ENCODE measurements at regions not wholly inside any gene's neighbourhood (a gene's known extent, or its start where the extent isn't known, plus 50 kb on each side); places are given as distances from the start of the nearest gene placed in this dataset.

DNA sequence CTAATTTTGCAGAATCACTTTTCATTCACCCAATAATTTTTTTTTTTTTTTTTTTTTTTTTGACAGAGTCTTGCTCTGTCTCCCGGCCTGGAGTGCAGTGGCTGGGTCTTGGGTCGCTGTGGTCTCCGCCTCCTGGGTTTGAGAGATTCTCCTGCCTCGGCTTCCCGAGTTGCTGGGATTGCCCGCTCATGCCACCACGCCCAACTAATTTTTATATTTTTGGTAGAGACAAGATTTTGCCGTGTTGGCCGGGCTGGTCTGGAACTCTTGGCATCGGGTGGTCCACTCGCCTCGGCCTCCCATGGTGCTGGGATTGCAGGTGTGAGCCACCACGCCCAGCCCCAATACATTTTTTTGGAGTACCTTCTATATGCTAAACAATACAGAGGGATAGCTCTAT, 1120.0 kb upstream of the ATXN8OS start:
- CTCF ChIA-PET: no interaction called here

DNA sequence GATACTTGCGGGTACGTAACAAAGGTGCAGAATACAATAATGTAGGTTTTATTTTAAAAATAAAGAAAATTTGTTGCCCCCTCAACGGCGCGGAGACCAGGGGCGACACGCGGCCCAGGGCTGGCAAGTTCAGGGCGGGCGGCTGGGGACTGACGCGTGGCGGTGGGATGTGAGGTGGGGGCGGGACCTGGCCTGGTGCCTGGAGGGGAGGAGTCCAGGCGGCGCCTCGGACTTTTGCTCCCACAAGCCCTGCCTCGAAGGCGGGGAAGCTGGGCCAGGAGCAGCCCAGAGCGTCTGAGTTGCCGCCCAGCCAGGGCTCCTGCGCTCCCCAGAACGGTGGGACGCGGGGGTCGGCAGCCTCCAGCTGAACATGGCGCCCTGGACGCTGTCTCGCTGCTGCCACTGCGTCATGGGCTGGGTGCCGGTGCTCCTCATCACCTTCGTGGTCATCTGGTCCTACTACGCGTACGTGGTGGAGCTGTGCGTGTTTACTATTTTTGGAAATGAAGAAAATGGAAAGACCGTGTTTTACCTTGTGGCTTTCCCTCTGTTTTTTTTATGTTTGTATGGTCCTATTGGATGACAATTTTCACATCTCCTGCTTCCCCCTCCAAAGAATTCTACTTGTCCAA, 1122.8 kb upstream of the ATXN8OS start:
- Histone ChIP-seq H3K4me3 (ENCODE audit: low read depth, low read length) (no peak overlapping the region), H3K4me1 (ENCODE audit: control insufficient read depth, insufficient read depth, low read length) (no peaks in the 10 kb centered on the region), H3K27ac (ENCODE audit: extremely low read depth, low read depth, low read length) (no peak overlapping the region), H3K9me3 (ENCODE audit: control insufficient read depth, insufficient read depth, low read depth, low read length) (no peaks in the 10 kb centered on the region), H3K36me3 (ENCODE audit: control insufficient read depth in 2 of 2, insufficient read depth in 1 of 2, low read length in 2 of 2) (no peaks in the 10 kb centered on the region)
- POLR2A ChIA-PET: no interaction called here
- CTCF ChIA-PET: no interaction called here
- TF ChIP-seq KLF16 (tag by site-specific recombination; IDR thresholded peaks at IDR 0.05) (no peak), GLIS2 (tag by site-specific recombination; IDR thresholded peaks at IDR 0.05) (no peak), ZNF274 (IDR thresholded peaks at IDR 0.05; ENCODE audit: low read length) (no peak), ZNF274 (tag by site-specific recombination; IDR thresholded peaks at IDR 0.05; ENCODE audit: borderline replicate concordance) (no peak), ZNF121 (tag by site-specific recombination; IDR thresholded peaks at IDR 0.05) (no peak), ZNF266 (tag by site-specific recombination; IDR thresholded peaks at IDR 0.05; ENCODE audit: low read depth) (no peak), SP2 (tag by site-specific recombination; IDR thresholded peaks at IDR 0.05) (no peak), OSR2 (tag by site-specific recombination; IDR thresholded peaks at IDR 0.05) (no peak), ZNF16 (tag by site-specific recombination; IDR thresholded peaks at IDR 0.05; ENCODE audit: low read depth) (no peak), ZNF140 (tag by site-specific recombination; IDR thresholded peaks at IDR 0.05) (no peak), ZNF37A (tag by site-specific recombination; IDR thresholded peaks at IDR 0.05) (no peak), ZNF629 (tag by site-specific recombination; IDR thresholded peaks at IDR 0.05) (no peak), ZBTB21 (tag by site-specific recombination; IDR thresholded peaks at IDR 0.05) (no peak)
- TF ChIP-seq, protein P1, sequence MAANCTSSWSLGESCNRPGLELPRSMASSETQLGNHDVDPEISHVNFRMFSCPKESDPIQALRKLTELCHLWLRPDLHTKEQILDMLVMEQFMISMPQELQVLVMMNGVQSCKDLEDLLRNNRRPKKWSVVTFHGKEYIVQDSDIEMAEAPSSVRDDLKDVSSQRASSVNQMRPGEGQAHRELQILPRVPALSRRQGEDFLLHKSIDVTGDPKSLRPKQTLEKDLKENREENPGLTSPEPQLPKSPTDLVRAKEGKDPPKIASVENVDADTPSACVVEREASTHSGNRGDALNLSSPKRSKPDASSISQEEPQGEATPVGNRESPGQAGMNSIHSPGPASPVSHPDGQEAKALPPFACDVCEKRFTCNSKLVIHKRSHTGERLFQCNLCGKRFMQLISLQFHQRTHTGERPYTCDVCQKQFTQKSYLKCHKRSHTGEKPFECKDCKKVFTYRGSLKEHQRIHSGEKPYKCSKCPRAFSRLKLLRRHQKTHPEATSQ (tag by site-specific recombination; IDR thresholded peaks at IDR 0.05): no peak
- TF ChIP-seq, protein P2, sequence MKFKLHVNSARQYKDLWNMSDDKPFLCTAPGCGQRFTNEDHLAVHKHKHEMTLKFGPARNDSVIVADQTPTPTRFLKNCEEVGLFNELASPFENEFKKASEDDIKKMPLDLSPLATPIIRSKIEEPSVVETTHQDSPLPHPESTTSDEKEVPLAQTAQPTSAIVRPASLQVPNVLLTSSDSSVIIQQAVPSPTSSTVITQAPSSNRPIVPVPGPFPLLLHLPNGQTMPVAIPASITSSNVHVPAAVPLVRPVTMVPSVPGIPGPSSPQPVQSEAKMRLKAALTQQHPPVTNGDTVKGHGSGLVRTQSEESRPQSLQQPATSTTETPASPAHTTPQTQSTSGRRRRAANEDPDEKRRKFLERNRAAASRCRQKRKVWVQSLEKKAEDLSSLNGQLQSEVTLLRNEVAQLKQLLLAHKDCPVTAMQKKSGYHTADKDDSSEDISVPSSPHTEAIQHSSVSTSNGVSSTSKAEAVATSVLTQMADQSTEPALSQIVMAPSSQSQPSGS (tag by site-specific recombination; IDR thresholded peaks at IDR 0.05; ENCODE audit: low read depth): no peak

More for the DNA sequence above, 1120.0 kb upstream of the ATXN8OS start:
- Histone ChIP-seq H3K4me1 (ENCODE audit: control insufficient read depth, insufficient read depth, low read length) (no peaks in the 10 kb centered on the region), H3K4me3 (ENCODE audit: low read depth, low read length) (no peak overlapping the region), H3K9me3 (ENCODE audit: control insufficient read depth, insufficient read depth, low read depth, low read length) (no peaks in the 10 kb centered on the region), H3K36me3 (ENCODE audit: control insufficient read depth in 2 of 2, insufficient read depth in 1 of 2, low read length in 2 of 2) (no peaks in the 10 kb centered on the region), H3K27ac (ENCODE audit: extremely low read depth, low read depth, low read length) (no peak overlapping the region)
- POLR2A ChIA-PET: no interaction called here
- TF ChIP-seq MZF1 (tag by site-specific recombination; IDR thresholded peaks at IDR 0.05; ENCODE audit: borderline replicate concordance): no peak
- no peak for TF ChIP-seq ZNF311 (tag by site-specific recombination; IDR thresholded peaks at IDR 0.05; ENCODE audit: borderline replicate concordance)
- no peak for TF ChIP-seq SALL2 (tag by site-specific recombination; IDR thresholded peaks at IDR 0.05; ENCODE audit: borderline replicate concordance)
- TF ChIP-seq ZNF664 (tag by site-specific recombination; IDR thresholded peaks at IDR 0.05): no peak
- TF ChIP-seq, protein P3, sequence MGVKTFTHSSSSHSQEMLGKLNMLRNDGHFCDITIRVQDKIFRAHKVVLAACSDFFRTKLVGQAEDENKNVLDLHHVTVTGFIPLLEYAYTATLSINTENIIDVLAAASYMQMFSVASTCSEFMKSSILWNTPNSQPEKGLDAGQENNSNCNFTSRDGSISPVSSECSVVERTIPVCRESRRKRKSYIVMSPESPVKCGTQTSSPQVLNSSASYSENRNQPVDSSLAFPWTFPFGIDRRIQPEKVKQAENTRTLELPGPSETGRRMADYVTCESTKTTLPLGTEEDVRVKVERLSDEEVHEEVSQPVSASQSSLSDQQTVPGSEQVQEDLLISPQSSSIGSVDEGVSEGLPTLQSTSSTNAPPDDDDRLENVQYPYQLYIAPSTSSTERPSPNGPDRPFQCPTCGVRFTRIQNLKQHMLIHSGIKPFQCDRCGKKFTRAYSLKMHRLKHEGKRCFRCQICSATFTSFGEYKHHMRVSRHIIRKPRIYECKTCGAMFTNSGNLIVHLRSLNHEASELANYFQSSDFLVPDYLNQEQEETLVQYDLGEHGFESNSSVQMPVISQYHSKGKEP (tag by site-specific recombination; IDR thresholded peaks at IDR 0.05): no peak
- TF ChIP-seq KLF1 (tag by site-specific recombination; IDR thresholded peaks at IDR 0.05): no peak
- no peak for TF ChIP-seq ZNF202 (tag by site-specific recombination; IDR thresholded peaks at IDR 0.05; ENCODE audit: borderline replicate concordance)
- no peak for TF ChIP-seq ZNF843 (tag by site-specific recombination; IDR thresholded peaks at IDR 0.05)
- TF ChIP-seq, protein P4, sequence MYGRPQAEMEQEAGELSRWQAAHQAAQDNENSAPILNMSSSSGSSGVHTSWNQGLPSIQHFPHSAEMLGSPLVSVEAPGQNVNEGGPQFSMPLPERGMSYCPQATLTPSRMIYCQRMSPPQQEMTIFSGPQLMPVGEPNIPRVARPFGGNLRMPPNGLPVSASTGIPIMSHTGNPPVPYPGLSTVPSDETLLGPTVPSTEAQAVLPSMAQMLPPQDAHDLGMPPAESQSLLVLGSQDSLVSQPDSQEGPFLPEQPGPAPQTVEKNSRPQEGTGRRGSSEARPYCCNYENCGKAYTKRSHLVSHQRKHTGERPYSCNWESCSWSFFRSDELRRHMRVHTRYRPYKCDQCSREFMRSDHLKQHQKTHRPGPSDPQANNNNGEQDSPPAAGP (tag by site-specific recombination; IDR thresholded peaks at IDR 0.05): no peak
- TF ChIP-seq ZNF660 (tag by site-specific recombination; IDR thresholded peaks at IDR 0.05): no peak
- no peak for TF ChIP-seq ZNF549 (tag by site-specific recombination; IDR thresholded peaks at IDR 0.05)
- TF ChIP-seq, protein P5, sequence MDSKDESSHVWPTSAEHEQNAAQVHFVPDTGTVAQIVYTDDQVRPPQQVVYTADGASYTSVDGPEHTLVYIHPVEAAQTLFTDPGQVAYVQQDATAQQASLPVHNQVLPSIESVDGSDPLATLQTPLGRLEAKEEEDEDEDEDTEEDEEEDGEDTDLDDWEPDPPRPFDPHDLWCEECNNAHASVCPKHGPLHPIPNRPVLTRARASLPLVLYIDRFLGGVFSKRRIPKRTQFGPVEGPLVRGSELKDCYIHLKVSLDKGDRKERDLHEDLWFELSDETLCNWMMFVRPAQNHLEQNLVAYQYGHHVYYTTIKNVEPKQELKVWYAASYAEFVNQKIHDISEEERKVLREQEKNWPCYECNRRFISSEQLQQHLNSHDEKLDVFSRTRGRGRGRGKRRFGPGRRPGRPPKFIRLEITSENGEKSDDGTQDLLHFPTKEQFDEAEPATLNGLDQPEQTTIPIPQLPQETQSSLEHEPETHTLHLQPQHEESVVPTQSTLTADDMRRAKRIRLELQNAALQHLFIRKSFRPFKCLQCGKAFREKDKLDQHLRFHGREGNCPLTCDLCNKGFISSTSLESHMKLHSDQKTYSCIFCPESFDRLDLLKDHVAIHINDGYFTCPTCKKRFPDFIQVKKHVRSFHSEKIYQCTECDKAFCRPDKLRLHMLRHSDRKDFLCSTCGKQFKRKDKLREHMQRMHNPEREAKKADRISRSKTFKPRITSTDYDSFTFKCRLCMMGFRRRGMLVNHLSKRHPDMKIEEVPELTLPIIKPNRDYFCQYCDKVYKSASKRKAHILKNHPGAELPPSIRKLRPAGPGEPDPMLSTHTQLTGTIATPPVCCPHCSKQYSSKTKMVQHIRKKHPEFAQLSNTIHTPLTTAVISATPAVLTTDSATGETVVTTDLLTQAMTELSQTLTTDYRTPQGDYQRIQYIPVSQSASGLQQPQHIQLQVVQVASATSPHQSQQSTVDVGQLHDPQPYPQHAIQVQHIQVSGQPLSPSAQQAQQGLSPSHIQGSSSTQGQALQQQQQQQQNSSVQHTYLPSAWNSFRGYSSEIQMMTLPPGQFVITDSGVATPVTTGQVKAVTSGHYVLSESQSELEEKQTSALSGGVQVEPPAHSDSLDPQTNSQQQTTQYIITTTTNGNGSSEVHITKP (tag by site-specific recombination; IDR thresholded peaks at IDR 0.05): no peak
- TF ChIP-seq ZNF596 (tag by site-specific recombination; IDR thresholded peaks at IDR 0.05): no peak
- no peak for TF ChIP-seq ZNF830 (tag by site-specific recombination; IDR thresholded peaks at IDR 0.05; ENCODE audit: low read depth)
- TF ChIP-seq, protein P6, sequence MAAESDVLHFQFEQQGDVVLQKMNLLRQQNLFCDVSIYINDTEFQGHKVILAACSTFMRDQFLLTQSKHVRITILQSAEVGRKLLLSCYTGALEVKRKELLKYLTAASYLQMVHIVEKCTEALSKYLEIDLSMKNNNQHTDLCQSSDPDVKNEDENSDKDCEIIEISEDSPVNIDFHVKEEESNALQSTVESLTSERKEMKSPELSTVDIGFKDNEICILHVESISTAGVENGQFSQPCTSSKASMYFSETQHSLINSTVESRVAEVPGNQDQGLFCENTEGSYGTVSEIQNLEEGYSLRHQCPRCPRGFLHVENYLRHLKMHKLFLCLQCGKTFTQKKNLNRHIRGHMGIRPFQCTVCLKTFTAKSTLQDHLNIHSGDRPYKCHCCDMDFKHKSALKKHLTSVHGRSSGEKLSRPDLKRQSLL (tag by site-specific recombination; IDR thresholded peaks at IDR 0.05): no peak
